Thyroid gland (tissue), 4 donors: ENCODE measurements at regions not wholly inside any gene's neighbourhood (a gene's known extent, or its start where the extent isn't known, plus 50 kb on each side); places are given as distances from the start of the nearest gene placed in this dataset.

Experiments used
- POLR2A ChIP-seq, 2 donors: fragments of 450-650 bp; IDR thresholded peaks; one replicate each; pipeline ENCODE4 v1.6.1; 2017; ENCODE audit warnings: antibody characterized with exemption in 2 of 2, mild to moderate bottlenecking in 2 of 2, moderate library complexity in 1 of 2
- TF ChIP-seq, protein P1 (sequence below), 6 experiments: fragments of 200-600 bp in 3 of 6; fragments of 450-650 bp in 3 of 6; sonication (generic) in 3 of 6; IDR thresholded peaks; one replicate each; pipeline ENCODE4 v1.5.1; 2016 to 2019; ENCODE audit warnings: antibody characterized with exemption in 6 of 6, mild to moderate bottlenecking in 2 of 6, inconsistent platforms in 1 of 6, moderate library complexity in 1 of 6

DNA sequence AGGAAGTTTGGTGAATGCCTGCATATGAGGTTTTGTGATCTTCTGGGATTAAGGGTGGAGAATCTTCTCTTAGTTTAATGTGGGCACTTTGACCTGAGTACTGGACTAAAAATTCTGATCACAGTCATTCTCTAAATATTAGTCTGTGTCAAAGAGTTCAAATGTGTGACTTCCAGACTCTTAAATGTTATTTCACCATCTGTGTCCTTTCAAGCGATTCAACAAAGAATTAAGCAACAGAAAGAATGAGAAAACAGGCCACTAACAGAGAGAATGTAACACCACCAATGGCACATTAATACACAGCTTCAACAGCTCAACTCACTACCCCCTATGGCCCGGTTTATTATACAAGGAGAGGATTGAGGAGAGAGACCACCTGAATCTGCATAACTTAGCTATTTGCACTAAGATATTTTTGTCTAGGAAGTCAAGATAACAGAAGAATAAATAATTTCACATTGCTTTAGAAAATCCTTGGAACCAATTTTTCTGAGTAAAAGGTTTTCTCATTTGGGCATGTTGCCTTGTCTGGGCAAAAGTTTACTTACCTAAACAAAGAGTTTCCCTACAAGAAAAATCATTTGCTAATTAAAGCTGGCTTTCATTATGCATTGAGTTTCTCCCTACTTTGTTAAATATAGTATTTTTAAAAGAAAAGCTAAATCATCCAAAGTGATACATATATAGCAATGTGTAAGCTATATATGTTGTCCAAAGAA is 1313.7 kb downstream of the NCAM2 start:
- TF ChIP-seq, protein P1, sequence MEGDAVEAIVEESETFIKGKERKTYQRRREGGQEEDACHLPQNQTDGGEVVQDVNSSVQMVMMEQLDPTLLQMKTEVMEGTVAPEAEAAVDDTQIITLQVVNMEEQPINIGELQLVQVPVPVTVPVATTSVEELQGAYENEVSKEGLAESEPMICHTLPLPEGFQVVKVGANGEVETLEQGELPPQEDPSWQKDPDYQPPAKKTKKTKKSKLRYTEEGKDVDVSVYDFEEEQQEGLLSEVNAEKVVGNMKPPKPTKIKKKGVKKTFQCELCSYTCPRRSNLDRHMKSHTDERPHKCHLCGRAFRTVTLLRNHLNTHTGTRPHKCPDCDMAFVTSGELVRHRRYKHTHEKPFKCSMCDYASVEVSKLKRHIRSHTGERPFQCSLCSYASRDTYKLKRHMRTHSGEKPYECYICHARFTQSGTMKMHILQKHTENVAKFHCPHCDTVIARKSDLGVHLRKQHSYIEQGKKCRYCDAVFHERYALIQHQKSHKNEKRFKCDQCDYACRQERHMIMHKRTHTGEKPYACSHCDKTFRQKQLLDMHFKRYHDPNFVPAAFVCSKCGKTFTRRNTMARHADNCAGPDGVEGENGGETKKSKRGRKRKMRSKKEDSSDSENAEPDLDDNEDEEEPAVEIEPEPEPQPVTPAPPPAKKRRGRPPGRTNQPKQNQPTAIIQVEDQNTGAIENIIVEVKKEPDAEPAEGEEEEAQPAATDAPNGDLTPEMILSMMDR (IDR thresholded peaks at IDR 0.05), result no peak
- no peak for TF ChIP-seq POLR2A (IDR thresholded peaks at IDR 0.05)
